Neural cell (in vitro differentiated cells): ENCODE measurements at regions not wholly inside any gene's neighbourhood (a gene's known extent, or its start where the extent isn't known, plus 50 kb on each side); places are given as distances from the start of the nearest gene placed in this dataset.

Experiments used
- H2AFZ ChIP-seq: fragments of 200-600, 300-800 bp; sonication (generic), shearing (Covaris generic); 2 replicates; pipeline ENCODE4 v1.6.0; 2014; ENCODE audit warnings: low read depth, mild to moderate bottlenecking, antibody characterized with exemption, low read length, moderate library complexity
- H3F3A ChIP-seq: fragments of 200-600 bp; shearing (Covaris generic); 2 replicates; pipeline ENCODE4 v1.6.1; 2016; ENCODE audit warnings: mild to moderate bottlenecking, moderate library complexity, mixed read lengths, antibody characterized with exemption, low read length; ENCODE audit not compliant: insufficient read depth, poor library complexity, severe bottlenecking
- H3K27ac ChIP-seq: fragments of 200-600, 300-800 bp; sonication (generic), shearing (Covaris generic); 2 replicates; pipeline ENCODE4 v1.5.1; 2014; ENCODE audit warnings: mild to moderate bottlenecking, low read length, moderate library complexity
- H3K27me3 ChIP-seq: fragments of 300-800, 200-600 bp; sonication (generic), shearing (Covaris generic); 2 replicates; pipeline ENCODE4 v1.6.0; 2014; ENCODE audit warnings: mild to moderate bottlenecking, low read depth, low read length, moderate library complexity; ENCODE audit not compliant: insufficient read depth
- H3K36me3 ChIP-seq: fragments of 300-800, 200-600 bp; sonication (generic), shearing (Covaris generic); 2 replicates; pipeline ENCODE4 v1.5.1; 2014; ENCODE audit warnings: mild to moderate bottlenecking, antibody characterized with exemption, low read length, moderate library complexity; ENCODE audit not compliant: insufficient read depth
- H3K4me2 ChIP-seq: fragments of 300-800, 200-600 bp; sonication (generic), shearing (Covaris generic); 2 replicates; pipeline ENCODE4 v1.6.0; 2014; ENCODE audit warnings: mild to moderate bottlenecking, low read length
- H3K4me3 ChIP-seq: fragments of 300-800, 200-600 bp; sonication (generic), shearing (Covaris generic); 2 replicates; pipeline ENCODE4 v1.5.1; 2014; ENCODE audit warnings: mild to moderate bottlenecking, low read length, moderate library complexity
- H3K79me2 ChIP-seq: fragments of 200-600 bp; shearing (Covaris generic); replicated peaks from 2 replicates; pipeline ENCODE4 v1.6.0; 2014; ENCODE audit warnings: mild to moderate bottlenecking, low read length, moderate library complexity; ENCODE audit not compliant: insufficient read depth
- H3K9ac ChIP-seq: fragments of 300-800, 200-600 bp; sonication (generic), shearing (Covaris generic); 2 replicates; pipeline ENCODE4 v1.6.1; 2016; ENCODE audit warnings: mild to moderate bottlenecking, low read length, mixed read lengths
- H3K9me2 ChIP-seq: fragments of 200-600 bp; shearing (Covaris generic); 2 replicates; pipeline ENCODE4 v1.6.1; 2016; ENCODE audit warnings: mild to moderate bottlenecking, low read length, mixed read lengths; ENCODE audit not compliant: insufficient read depth
- H3K9me3 ChIP-seq: fragments of 200-600, 300-800 bp; sonication (generic), shearing (Covaris generic); 2 replicates; pipeline ENCODE4 v1.6.1; 2016; ENCODE audit warnings: mild to moderate bottlenecking, mixed run types, low read length, moderate library complexity, mixed read lengths
- H4K20me1 ChIP-seq: fragments of 200-600 bp; shearing (Covaris generic); 2 replicates; pipeline ENCODE4 v1.6.1; 2016; ENCODE audit warnings: mild to moderate bottlenecking, mixed run types; ENCODE audit not compliant: insufficient read depth
- CTCF ChIP-seq: fragments of 450-650 bp; IDR thresholded peaks from 2 replicates; pipeline ENCODE4 v1.5.1; 2014; ENCODE audit warnings: antibody characterized with exemption, mild to moderate bottlenecking, moderate library complexity; ENCODE audit not compliant: poor library complexity, severe bottlenecking
- EP300 ChIP-seq: fragments of 450-650 bp; conservative IDR thresholded peaks from 2 replicates; pipeline ENCODE4 v1.6.1; 2014; ENCODE audit warnings: antibody characterized with exemption, mild to moderate bottlenecking, moderate library complexity; ENCODE audit not compliant: poor library complexity, severe bottlenecking
- EZH2 ChIP-seq: fragments of 200-600, 300-800 bp; shearing (Covaris generic), sonication (generic); IDR thresholded peaks from 2 replicates; pipeline ENCODE4 v1.6.1; 2014; ENCODE audit warnings: antibody characterized with exemption, low read length, borderline replicate concordance, mild to moderate bottlenecking; ENCODE audit not compliant: insufficient read depth, poor library complexity, severe bottlenecking
- MXI1 ChIP-seq: fragments of 450-650 bp; conservative IDR thresholded peaks from 2 replicates; pipeline ENCODE4 v1.6.1; 2014; ENCODE audit warnings: antibody characterized with exemption, mild to moderate bottlenecking; ENCODE audit not compliant: poor library complexity, severe bottlenecking
- POLR2AphosphoS5 ChIP-seq: IDR thresholded peaks from 2 replicates; pipeline ENCODE4 v1.6.1; 2012
- RAD21 ChIP-seq: fragments of 450-650 bp; conservative IDR thresholded peaks from 2 replicates; pipeline ENCODE4 v1.6.1; 2014; ENCODE audit warnings: antibody characterized with exemption, mild to moderate bottlenecking, moderate library complexity
- REST ChIP-seq: IDR thresholded peaks from 2 replicates; pipeline ENCODE4 v1.6.1; 2012; ENCODE audit warnings: borderline replicate concordance
- SMC3 ChIP-seq: fragments of 450-650 bp; conservative IDR thresholded peaks from 2 replicates; pipeline ENCODE4 v1.6.1; 2014; ENCODE audit warnings: antibody characterized with exemption, mild to moderate bottlenecking, moderate library complexity; ENCODE audit not compliant: poor library complexity
- TAF1 ChIP-seq: IDR thresholded peaks from 2 replicates; pipeline ENCODE4 v1.6.1; 2012; ENCODE audit warnings: low read depth

GRCh38 chr16:52925143-52925542 lies 127.6 kb downstream of the CHD9NB start:
- TF ChIP-seq POLR2AphosphoS5 = no peak
- TF ChIP-seq MXI1 = no peak
- TF ChIP-seq TAF1 = no peak
- TF ChIP-seq EZH2 = no peak
- TF ChIP-seq RAD21 = no peak
- no peak for TF ChIP-seq CTCF
- no peak for TF ChIP-seq EP300
- TF ChIP-seq REST = no peak
- no peak for TF ChIP-seq SMC3
- Histone ChIP-seq H3K27ac (no peak overlapping the region), H3K36me3 (no peaks in the 10 kb centered on the region), H3K4me3 (no peak overlapping the region), H4K20me1 (no peaks in the 10 kb centered on the region), H2AFZ (no peak overlapping the region), H3K9me3 (no peaks in the 10 kb centered on the region), H3F3A (no peaks in the 10 kb centered on the region), H3K9me2 (no peaks in the 10 kb centered on the region), H3K27me3 (no peaks in the 10 kb centered on the region), H3K79me2 (no peaks in the 10 kb centered on the region), H3K4me2 (no peak overlapping the region), H3K9ac (no peak overlapping the region)

GRCh38 chr16:52924162-52924561 lies 128.5 kb downstream of the CHD9NB start:
- Histone ChIP-seq H2AFZ (no peak overlapping the region), H3K4me3 (no peak overlapping the region), H3K27ac (no peak overlapping the region), H3K79me2 (no peaks in the 10 kb centered on the region), H3K9ac (no peak overlapping the region), H3K9me2 (no peaks in the 10 kb centered on the region), H3K9me3 (no peaks in the 10 kb centered on the region), H3F3A (no peaks in the 10 kb centered on the region), H4K20me1 (no peaks in the 10 kb centered on the region), H3K27me3 (no peaks in the 10 kb centered on the region), H3K4me2 (no peak overlapping the region), H3K36me3 (no peaks in the 10 kb centered on the region)
- no peak for TF ChIP-seq TAF1
- TF ChIP-seq REST = no peak
- TF ChIP-seq EP300 = no peak
- TF ChIP-seq EZH2 = no peak
- no peak for TF ChIP-seq SMC3
- TF ChIP-seq RAD21 = no peak
